Choroid plexus epithelial cell (primary cell): ENCODE measurements at regions not wholly inside any gene's neighbourhood (a gene's known extent, or its start where the extent isn't known, plus 50 kb on each side); places are given as distances from the start of the nearest gene placed in this dataset.

Source experiments
- DNase-seq: peaks from one replicate; pipeline ENCODE4 v3.0.0-alpha.2; 2010; ENCODE audit warnings: low read depth
- H3K4me3 ChIP-seq: 2 replicates; pipeline ENCODE4 v1.5.1; 2011; ENCODE audit warnings: low read depth, mild to moderate bottlenecking, control low read depth, low read length, moderate library complexity
- TF ChIP-seq, protein P1 (sequence below): conservative IDR thresholded peaks from 2 replicates; pipeline ENCODE4 v1.5.1; 2011; ENCODE audit warnings: low read depth, mild to moderate bottlenecking, control low read depth, inconsistent platforms, low read length, moderate library complexity

DNA sequence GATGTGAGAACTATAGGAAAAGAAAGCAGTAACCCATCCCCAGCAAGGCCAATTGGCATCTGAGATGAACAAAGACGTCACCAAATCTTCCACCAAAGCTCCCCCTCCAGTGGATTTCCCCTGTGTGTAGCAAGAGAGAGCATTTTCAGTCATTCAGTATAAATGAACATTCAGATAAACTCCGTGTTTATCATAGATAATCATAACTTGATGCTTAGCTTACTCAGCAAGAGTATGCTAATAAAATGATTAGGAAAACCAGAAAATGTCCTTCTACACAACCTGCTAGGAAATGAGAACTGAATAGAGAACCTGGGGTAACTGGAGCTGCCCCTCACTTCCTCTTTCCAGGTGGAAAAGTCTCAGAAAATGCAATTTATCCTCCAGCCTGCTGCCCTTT, 198.0 kb upstream of the CCDC150 start:
- TF ChIP-seq, protein P1, sequence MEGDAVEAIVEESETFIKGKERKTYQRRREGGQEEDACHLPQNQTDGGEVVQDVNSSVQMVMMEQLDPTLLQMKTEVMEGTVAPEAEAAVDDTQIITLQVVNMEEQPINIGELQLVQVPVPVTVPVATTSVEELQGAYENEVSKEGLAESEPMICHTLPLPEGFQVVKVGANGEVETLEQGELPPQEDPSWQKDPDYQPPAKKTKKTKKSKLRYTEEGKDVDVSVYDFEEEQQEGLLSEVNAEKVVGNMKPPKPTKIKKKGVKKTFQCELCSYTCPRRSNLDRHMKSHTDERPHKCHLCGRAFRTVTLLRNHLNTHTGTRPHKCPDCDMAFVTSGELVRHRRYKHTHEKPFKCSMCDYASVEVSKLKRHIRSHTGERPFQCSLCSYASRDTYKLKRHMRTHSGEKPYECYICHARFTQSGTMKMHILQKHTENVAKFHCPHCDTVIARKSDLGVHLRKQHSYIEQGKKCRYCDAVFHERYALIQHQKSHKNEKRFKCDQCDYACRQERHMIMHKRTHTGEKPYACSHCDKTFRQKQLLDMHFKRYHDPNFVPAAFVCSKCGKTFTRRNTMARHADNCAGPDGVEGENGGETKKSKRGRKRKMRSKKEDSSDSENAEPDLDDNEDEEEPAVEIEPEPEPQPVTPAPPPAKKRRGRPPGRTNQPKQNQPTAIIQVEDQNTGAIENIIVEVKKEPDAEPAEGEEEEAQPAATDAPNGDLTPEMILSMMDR: no peak
- DNase-seq: no peak

DNA sequence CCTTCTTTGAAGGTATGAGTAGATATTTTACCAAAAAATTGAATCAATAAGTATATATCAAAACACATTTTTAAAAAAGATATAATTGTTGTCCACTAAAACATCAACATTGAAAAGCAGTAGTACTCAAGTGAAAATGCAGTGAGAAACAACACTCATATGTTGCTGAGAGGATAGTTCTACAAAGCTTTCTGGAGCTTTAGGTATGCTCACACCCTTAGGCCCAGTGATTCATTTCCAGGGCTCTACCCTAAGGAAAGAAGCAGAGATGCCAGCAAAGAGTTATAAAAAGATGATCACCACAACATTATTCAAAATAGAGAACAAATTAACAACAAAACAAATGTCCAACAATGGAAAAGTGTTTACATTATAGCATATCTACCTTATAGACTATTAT, 197.3 kb upstream of the CCDC150 start:
- TF ChIP-seq, protein P1: no peak
- no peak overlapping the region for H3K4me3 ChIP-seq
- DNase-seq: no peak

More for the DNA sequence above, 198.0 kb upstream of the CCDC150 start:
- no peak overlapping the region for H3K4me3 ChIP-seq

DNA sequence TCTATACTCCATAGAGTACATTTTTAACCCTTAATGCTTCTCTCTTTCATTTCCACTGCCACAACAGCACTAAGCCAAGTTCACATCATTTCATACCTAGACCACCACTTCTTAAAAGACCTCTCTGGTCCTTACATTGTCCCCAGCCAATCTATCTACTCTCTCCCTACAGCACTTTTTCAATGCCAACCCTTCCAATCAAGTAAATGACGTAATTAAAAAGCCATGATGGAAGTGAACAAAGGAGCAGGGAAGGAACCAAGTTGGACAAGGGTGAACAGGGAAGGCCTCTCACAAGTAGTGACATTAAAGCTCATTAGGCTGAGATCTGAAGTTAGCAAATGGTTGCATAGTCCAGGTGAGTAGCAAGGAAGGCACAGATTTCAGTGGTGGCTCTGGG, 195.1 kb upstream of the CCDC150 start:
- TF ChIP-seq, protein P1: no peak
- no peak overlapping the region for H3K4me3 ChIP-seq

DNA sequence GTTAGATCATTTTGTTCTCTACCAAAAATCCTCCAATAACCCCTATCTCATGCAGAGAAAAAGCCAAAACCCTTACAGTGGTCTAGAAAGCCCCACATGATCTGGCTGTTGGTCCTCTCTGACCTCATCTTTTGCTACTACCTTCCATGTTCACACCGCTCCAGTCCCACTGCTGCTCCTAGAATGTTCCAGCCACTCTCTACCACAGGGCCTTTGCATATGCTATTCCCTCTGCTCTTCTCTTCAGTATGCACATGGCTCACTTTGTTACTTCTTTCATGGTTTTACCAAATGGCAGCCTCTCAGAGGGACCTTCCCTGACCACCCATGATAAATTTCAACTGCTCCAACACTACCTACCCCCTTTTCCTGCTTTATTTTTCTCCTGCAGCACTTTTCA, 193.5 kb upstream of the CCDC150 start:
- no peak for DNase-seq
- no peak overlapping the region for H3K4me3 ChIP-seq
- TF ChIP-seq, protein P1: no peak

More for the DNA sequence above, 195.1 kb upstream of the CCDC150 start:
- DNase-seq: no peak

DNA sequence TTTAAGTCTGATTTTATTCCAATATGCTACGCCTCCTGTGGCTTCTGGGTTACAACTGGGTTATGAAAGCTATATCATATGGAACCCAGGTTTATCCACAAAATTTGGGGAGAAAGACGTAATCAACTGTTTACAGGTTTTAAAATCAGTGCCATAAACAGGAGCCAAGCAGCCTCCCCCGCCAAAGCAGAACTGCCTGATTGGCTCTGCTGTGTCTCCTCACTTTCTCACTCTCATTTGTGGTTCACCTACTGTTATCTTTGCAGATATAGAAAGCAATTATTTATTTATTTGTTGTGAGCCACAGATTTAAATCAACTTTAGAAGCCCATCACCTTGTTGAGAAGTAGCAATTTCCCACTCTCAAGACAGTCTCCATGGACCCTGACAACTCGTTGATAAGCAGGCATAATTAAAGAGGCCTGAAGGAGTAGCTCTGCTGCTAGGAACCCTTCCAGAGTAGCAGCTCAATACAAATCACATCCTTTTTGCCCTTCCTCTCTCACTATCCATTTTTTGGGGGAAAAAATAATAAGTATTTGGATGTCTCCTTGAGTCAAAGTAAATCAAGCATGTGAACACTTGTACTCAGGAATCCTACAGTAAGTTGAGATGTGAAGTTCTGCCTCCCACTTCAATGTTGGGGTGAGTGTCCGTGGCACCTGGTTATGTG, 191.0 kb upstream of the CCDC150 start:
- DNase-seq: no peak
- H3K4me3 ChIP-seq: no peak overlapping the region
- TF ChIP-seq, protein P1: no peak

DNA sequence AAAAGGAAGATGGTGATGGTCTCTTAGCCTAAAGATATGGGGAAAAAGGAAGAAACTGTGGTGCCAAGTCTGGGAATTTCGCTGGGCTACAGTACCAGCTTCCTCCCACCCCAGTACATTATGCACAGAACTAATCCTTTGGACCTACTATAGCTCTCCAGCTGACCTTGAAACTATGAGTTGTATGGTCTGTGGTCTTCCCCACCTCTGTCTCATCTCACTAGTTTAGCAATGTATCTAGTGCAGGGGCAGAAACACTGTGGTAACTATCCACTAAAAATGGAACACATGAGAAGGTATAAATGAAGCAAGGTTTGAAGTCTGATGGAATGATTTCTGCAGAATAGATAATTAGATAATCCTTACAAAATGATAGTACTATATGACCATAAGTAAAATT, 190.4 kb upstream of the CCDC150 start:
- TF ChIP-seq, protein P1: no peak
- no peak for DNase-seq
- no peak overlapping the region for H3K4me3 ChIP-seq

DNA sequence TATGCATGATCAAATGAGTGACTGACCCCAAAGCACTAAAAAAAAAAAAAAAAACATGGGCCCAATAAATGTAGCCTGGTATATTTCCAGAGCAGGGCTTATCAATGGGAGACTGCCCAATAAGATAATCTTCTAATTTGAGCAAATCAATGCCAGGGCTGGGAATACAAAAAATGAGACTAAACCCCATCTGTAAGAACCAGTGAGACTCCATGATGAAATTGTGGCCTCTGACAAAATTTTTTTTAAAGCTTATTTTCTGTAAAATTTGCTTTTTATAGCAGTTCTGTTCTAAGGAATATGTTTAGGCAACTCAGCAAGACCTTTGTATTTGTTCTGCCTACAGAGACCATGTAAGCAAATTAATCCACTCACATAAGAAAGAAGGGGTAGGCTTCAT, 186.8 kb upstream of the CCDC150 start:
- DNase-seq: no peak
- H3K4me3 ChIP-seq: no peak overlapping the region
- TF ChIP-seq, protein P1: no peak
